Inflammatory macrophage treated with lipopolysaccharide for 1 hour (primary cell): ENCODE measurements at regions not wholly inside any gene's neighbourhood (a gene's known extent, or its start where the extent isn't known, plus 50 kb on each side); places are given as distances from the start of the nearest gene placed in this dataset.
"Not testable (repeated sequence)": the region's sequence is repeated elsewhere in the genome, so short reads cannot be mapped to it uniquely, and the experiment has no call there.

Experiments
- DNase-seq, 2 donors: peaks; one replicate each; pipeline ENCODE4 v3.0.0-alpha.2; 2020 to 2022

GRCh38 chr1:208977638-208978256 is 605.8 kb upstream of the CAMK1G start:
- no peak for DNase-seq

GRCh38 chr1:208979776-208980175 is 603.7 kb upstream of the CAMK1G start:
- no peak for DNase-seq

GRCh38 chr1:208980605-208981004 is 602.9 kb upstream of the CAMK1G start:
- no peak for DNase-seq

GRCh38 chr1:208985231-208985630 is 598.3 kb upstream of the CAMK1G start:
- no peak for DNase-seq

GRCh38 chr1:208988811-208989222 is 594.7 kb upstream of the CAMK1G start:
- peak; percentile 38 to 43 for DNase-seq

- DNase-seq, result no peak
These were observed 593.1 kb upstream of the CAMK1G start for GRCh38 chr1:208990456-208990855.

GRCh38 chr1:208997053-208997452 is 586.5 kb upstream of the CAMK1G start:
- DNase-seq, result not testable (repeated sequence)

- no peak for DNase-seq
These were observed 585.7 kb upstream of the CAMK1G start for GRCh38 chr1:208997726-208998312.

GRCh38 chr1:209008586-209008985 is 574.9 kb upstream of the CAMK1G start:
- DNase-seq, result no peak

GRCh38 chr1:209010475-209011230 is 572.9 kb upstream of the CAMK1G start:
- DNase-seq, result no peak

- DNase-seq, result no peak
These were observed 570.9 kb upstream of the CAMK1G start for GRCh38 chr1:209012443-209013196.

- DNase-seq, result no peak
These were observed 568.4 kb upstream of the CAMK1G start for GRCh38 chr1:209015092-209015491.

- DNase-seq, result no peak
These were observed 561.9 kb upstream of the CAMK1G start for GRCh38 chr1:209021622-209022021.

- no peak for DNase-seq
These were observed 559.7 kb upstream of the CAMK1G start for GRCh38 chr1:209023790-209024189.

GRCh38 chr1:209029737-209030136 is 553.8 kb upstream of the CAMK1G start:
- DNase-seq, result no peak

- DNase-seq, result no peak
These were observed 552.9 kb upstream of the CAMK1G start for GRCh38 chr1:209030454-209031167.

- DNase-seq, result no peak
These were observed 546.5 kb upstream of the CAMK1G start for GRCh38 chr1:209037064-209037463.

- DNase-seq, result no peak
These were observed 545.2 kb upstream of the CAMK1G start for GRCh38 chr1:209038316-209038715.

GRCh38 chr1:209038735-209039134 is 544.8 kb upstream of the CAMK1G start:
- no peak for DNase-seq

GRCh38 chr1:209040351-209040750 is 543.2 kb upstream of the CAMK1G start:
- DNase-seq, result no peak

GRCh38 chr1:209041927-209042326 is 541.6 kb upstream of the CAMK1G start:
- DNase-seq, result peak in 1 of 2 donors; percentile 37

- DNase-seq, result no peak
These were observed 541.1 kb upstream of the CAMK1G start for GRCh38 chr1:209042413-209042812.
